ENCODE measurements at regions not wholly inside any gene's neighbourhood (a gene's known extent, or its start where the extent isn't known, plus 50 kb on each side); places are given as distances from the start of the nearest gene placed in this dataset.

GRCh38 chr6:6771964-6772363 lies 183.4 kb downstream of the LY86 start:
- Histone ChIP-seq H3K9me3 (no peaks in the 10 kb centered on the region), H3K27ac (no peak overlapping the region), H3K4me1 (no peaks in the 10 kb centered on the region), H3K4me3 (no peak overlapping the region), H3K36me3 (no peaks in the 10 kb centered on the region), H3K27me3 (no peaks in the 10 kb centered on the region)
- TF ChIP-seq POLR2A (IDR thresholded peaks at IDR 0.05) (no peak), CTCF (IDR thresholded peaks at IDR 0.05) (no peak)
- no peak for DNase-seq

GRCh38 chr6:6772751-6773150 lies 184.2 kb downstream of the LY86 start:
- Histone ChIP-seq H3K27ac (no peak overlapping the region), H3K4me3 (no peak overlapping the region), H3K9me3 (no peaks in the 10 kb centered on the region), H3K4me1 (no peaks in the 10 kb centered on the region), H3K36me3 (no peaks in the 10 kb centered on the region), H3K27me3 (no peaks in the 10 kb centered on the region)
- TF ChIP-seq CTCF (IDR thresholded peaks at IDR 0.05) (no peak), POLR2A (IDR thresholded peaks at IDR 0.05) (no peak)
- DNase-seq = no peak

DNA sequence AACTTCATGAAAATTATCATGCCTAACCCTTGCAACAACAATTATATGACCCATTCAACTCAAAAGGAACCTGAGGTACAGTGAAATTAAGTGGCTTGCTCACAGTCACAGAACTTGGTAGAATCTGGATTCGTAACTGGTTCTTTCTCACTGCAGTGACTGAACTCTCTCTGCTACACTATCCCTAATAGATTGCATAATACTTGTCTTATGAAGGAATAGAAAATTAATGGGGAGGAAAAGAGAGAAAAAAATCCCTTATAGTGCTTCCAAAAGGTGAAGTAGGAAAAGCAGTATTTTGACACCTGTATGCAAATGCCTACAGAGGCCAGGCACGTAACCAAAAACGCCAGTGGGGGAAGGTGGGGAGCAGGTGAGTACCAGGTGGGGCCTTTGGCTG lies 186.6 kb downstream of the LY86 start:
- no peak for DNase-seq
- Histone ChIP-seq H3K4me1 (no peaks in the 10 kb centered on the region), H3K9me3 (no peaks in the 10 kb centered on the region), H3K36me3 (no peaks in the 10 kb centered on the region), H3K27me3 (no peaks in the 10 kb centered on the region), H3K4me3 (no peak overlapping the region), H3K27ac (no peak overlapping the region)
- TF ChIP-seq CTCF (IDR thresholded peaks at IDR 0.05) (no peak), POLR2A (IDR thresholded peaks at IDR 0.05) (no peak)

DNA sequence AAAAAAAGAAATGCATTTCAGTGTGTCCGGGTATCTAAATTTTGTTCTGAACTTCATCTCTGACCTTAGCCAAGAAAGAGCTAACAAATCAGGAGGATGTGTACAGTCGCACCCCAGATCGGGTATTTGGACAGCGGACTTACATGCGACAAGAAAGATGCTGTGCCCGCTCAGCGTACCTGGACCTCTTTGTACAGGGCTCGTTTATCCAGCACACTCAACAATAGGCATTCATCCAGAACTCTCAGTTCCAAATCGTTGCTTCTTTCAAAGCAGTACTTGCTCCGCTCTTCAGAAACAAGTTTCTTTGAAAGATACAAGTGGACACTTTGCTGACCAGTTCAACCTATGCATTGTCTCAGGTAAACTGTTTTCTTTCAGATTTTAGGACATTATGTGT lies 191.7 kb downstream of the LY86 start:
- no peak for TF ChIP-seq CTCF (IDR thresholded peaks at IDR 0.05)
- TF ChIP-seq POLR2A (IDR thresholded peaks at IDR 0.05) = no peak
- H3K4me3 ChIP-seq = no peak overlapping the region
- no peaks in the 10 kb centered on the region for H3K36me3 ChIP-seq
- no peaks in the 10 kb centered on the region for H3K27me3 ChIP-seq
- H3K27ac ChIP-seq = no peak overlapping the region
- DNase-seq = no peak
- H3K9me3 ChIP-seq = no peaks in the 10 kb centered on the region
- no peaks in the 10 kb centered on the region for H3K4me1 ChIP-seq

DNA sequence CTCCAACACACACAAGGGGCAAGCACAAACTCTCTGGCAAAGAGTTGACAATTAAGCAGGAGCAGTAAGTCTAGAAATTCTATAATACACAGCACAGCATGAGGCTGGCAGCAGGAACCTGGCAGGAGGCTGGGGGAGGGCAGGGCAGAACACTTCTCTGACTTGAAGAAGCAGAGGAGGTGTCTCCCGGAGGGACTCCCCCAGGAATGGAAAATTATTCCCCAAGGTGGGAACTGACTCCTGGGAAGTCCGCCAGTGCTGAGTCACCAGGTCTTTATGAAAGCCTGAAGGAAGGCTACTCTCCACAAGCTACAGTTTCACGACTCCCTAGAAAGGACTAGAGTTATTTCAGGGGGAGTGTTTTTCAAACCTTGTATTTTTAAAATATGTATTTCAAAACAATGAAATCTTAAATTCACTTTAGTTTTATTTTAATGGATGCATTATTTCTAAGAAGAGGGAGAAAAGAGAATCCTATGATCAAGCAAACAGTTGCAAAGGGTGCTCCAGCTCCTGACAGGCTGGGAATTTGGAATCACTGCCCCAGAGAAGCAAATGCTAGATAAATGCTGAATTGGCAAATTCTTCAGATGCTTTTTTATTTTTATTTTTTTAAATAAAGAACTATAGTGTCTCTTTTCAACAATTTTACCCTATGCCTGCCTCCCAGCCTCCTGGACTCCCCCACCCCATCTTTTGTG lies 192.8 kb downstream of the LY86 start:
- no peak overlapping the region for H3K27ac ChIP-seq
- no peaks in the 10 kb centered on the region for H3K36me3 ChIP-seq
- no peak for TF ChIP-seq POLR2A (IDR thresholded peaks at IDR 0.05)
- no peak for TF ChIP-seq CTCF (IDR thresholded peaks at IDR 0.05)
- H3K27me3 ChIP-seq = no peaks in the 10 kb centered on the region
- H3K4me3 ChIP-seq = no peak overlapping the region
- DNase-seq = no peak
- H3K4me1 ChIP-seq = no peaks in the 10 kb centered on the region
- no peaks in the 10 kb centered on the region for H3K9me3 ChIP-seq

DNA sequence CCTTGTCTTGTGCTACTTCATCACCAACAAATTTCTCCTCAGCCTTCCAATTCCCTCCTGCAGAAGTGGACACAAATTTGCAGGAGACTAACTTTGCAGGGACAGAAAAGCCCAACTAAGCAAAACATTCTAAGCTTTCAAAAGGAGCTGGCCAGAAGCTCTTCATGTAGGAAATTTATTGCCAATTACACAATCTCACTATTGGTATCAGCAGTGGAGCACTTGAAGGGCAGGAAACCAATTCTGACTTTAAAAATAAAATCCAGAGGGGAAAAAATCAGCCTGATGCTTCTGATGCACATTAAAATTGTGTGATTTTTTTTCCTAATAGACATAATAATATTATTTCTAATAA lies 193.3 kb downstream of the LY86 start:
- Histone ChIP-seq H3K27ac (no peak overlapping the region), H3K9me3 (no peaks in the 10 kb centered on the region), H3K36me3 (no peaks in the 10 kb centered on the region), H3K27me3 (no peaks in the 10 kb centered on the region), H3K4me1 (no peaks in the 10 kb centered on the region), H3K4me3 (no peak overlapping the region)
- DNase-seq = no peak
- TF ChIP-seq POLR2A (IDR thresholded peaks at IDR 0.05) (no peak), CTCF (IDR thresholded peaks at IDR 0.05) (no peak)
